ENCODE measurements at regions not wholly inside any gene's neighbourhood (a gene's known extent, or its start where the extent isn't known, plus 50 kb on each side); places are given as distances from the start of the nearest gene placed in this dataset.

GRCh38 chr21:14748662-14749061, 202.5 kb upstream of the SAMSN1 start:
- TF ChIP-seq TAF1 (IDR thresholded peaks at IDR 0.05; ENCODE audit: borderline replicate concordance, low read depth, low read length), result no peak
- TF ChIP-seq POLR2AphosphoS5 (IDR thresholded peaks at IDR 0.05; ENCODE audit: low read depth, low read length), result no peak
- TF ChIP-seq POLR2A (IDR thresholded peaks at IDR 0.05; ENCODE audit: low read depth, low read length), result no peak
